ENCODE measurements at regions not wholly inside any gene's neighbourhood (a gene's known extent, or its start where the extent isn't known, plus 50 kb on each side); places are given as distances from the start of the nearest gene placed in this dataset.

- no peak for TF ChIP-seq CTCF (IDR thresholded peaks at IDR 0.05)
- no peak for TF ChIP-seq POLR2A (IDR thresholded peaks at IDR 0.05)
These were observed 73.0 kb upstream of the GPR45 start for GRCh38 chr2:105168543-105168942.

Measured in heart left ventricle (tissue), 13 donors.